ENCODE measurements at regions not wholly inside any gene's neighbourhood (a gene's known extent, or its start where the extent isn't known, plus 50 kb on each side); places are given as distances from the start of the nearest gene placed in this dataset.

GRCh38 chr12:42936991-42937390 is 347.4 kb upstream of the PRICKLE1 start:
- TF ChIP-seq CTCF (IDR thresholded peaks at IDR 0.05; ENCODE audit: insufficient read depth, low read depth, low read length): no peak
- no peak for TF ChIP-seq EZH2 (IDR thresholded peaks at IDR 0.05; ENCODE audit: insufficient read depth, low read length)
